Neural progenitor cell (in vitro differentiated cells): ENCODE measurements at regions not wholly inside any gene's neighbourhood (a gene's known extent, or its start where the extent isn't known, plus 50 kb on each side); places are given as distances from the start of the nearest gene placed in this dataset.

Source experiments
- EZH2phosphoT487 ChIP-seq: fragments of 200-600 bp; sonication (generic); IDR thresholded peaks from 2 replicates; pipeline ENCODE4 v1.6.1; 2017; ENCODE audit warnings: antibody characterized with exemption
- TF ChIP-seq, protein P1 (sequence below): fragments of 200-600 bp; sonication (generic); IDR thresholded peaks from 2 replicates; pipeline ENCODE4 v1.5.1; 2017; ENCODE audit warnings: antibody characterized with exemption, mild to moderate bottlenecking

DNA sequence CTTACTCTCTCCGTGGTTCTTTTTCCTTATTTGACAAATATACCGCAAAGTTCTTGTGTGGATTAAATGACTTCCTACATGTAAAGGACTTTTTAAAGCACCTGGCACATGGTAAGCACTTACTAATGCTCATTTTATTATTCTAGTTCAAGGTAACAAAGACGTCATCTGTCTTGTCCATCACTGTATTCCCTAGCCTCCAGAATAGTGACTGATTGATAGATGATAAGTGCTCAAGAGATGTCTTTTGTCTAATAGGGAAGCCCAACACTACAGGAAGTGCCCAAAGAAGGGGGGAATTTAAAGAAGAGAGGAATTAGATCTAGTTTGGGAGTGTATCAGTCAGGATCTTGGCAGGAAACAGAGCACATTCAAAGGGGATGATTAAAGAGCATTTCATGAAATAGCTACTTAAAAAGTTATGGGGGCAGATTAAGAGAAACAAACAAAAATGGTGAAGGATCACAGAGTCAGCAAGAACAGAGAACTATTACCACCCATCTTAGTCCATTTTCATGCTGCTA, 151.9 kb downstream of the GXYLT1 start:
- TF ChIP-seq, protein P1, sequence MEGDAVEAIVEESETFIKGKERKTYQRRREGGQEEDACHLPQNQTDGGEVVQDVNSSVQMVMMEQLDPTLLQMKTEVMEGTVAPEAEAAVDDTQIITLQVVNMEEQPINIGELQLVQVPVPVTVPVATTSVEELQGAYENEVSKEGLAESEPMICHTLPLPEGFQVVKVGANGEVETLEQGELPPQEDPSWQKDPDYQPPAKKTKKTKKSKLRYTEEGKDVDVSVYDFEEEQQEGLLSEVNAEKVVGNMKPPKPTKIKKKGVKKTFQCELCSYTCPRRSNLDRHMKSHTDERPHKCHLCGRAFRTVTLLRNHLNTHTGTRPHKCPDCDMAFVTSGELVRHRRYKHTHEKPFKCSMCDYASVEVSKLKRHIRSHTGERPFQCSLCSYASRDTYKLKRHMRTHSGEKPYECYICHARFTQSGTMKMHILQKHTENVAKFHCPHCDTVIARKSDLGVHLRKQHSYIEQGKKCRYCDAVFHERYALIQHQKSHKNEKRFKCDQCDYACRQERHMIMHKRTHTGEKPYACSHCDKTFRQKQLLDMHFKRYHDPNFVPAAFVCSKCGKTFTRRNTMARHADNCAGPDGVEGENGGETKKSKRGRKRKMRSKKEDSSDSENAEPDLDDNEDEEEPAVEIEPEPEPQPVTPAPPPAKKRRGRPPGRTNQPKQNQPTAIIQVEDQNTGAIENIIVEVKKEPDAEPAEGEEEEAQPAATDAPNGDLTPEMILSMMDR: no peak
- TF ChIP-seq EZH2phosphoT487: no peak
